HG03060 (cell line): ENCODE measurements at regions not wholly inside any gene's neighbourhood (a gene's known extent, or its start where the extent isn't known, plus 50 kb on each side); places are given as distances from the start of the nearest gene placed in this dataset.

Experiments used
- ATAC-seq: cut with Tn5 transposase; IDR thresholded peaks from one replicate; pipeline ENCODE4 v1.9.1; 2021; ENCODE audit warnings: low read depth, moderate number of reproducible peaks; ENCODE audit not compliant: unreplicated experiment

DNA sequence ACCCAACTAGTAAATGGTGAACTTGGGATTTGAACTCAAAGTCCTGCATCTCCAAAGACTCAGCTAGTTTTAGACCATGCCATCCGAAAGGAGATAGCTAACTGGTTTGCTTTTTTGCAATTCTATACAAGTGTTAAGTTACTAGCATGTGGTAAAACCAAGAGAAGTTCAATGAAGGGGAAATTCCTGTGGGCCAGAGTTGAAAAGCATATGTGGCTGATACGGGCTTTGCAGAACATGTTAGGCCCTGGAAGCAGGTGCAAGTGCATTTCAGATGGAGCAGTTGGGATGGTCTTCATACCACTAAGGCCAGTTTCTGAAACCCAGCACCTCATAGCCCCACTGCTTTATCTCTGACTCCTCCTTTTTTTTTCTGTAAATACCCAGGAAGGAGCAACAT lies 620.9 kb downstream of the PLPP3 start:
- no peak for ATAC-seq

DNA sequence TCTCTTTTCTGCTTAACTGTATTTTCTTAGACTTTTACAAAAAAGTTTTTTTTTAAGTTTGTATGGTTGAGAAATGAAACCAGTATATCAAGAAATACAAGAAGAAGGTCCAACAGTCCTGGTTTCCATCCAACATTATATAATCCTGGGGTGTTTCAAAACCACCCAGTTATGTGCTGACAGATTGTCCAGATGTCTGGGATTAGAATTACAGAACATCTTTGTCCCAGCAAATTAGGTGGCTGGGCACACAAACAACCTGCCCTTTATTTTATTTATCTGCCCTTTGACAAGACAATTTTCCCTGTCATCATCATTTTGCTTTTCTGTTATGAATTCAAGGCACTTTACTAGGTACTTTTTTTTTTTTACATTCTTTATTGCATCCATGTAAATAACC lies 622.1 kb downstream of the PLPP3 start:
- ATAC-seq = no peak

DNA sequence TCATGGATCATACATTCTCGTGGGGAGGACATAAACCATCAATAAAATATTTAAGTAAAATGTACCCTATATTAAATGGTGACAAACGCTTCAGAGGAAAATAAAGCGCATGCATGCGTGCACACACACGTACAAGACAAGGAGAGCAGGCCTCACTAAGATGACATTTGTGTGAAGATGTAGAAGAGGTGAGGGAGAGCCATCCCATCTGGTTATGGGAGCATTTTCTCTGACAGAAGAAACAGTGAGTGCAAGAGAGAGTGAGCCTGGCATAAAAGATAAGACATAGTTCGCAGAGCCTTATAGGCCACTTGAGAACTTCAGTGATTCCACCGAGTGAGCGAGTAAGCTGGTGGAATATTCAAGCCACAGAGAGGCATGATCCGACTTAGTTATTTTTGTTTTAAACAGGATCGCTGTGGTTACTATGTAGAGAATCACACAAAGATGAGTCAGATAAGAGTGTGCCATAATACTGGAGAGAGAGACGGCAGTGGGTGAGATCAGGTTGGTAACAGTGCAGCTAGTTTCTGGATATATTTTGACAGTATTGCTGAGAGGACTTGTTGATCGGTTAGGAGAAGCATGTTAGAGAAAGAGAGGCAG lies 624.2 kb downstream of the PLPP3 start:
- ATAC-seq = no peak

DNA sequence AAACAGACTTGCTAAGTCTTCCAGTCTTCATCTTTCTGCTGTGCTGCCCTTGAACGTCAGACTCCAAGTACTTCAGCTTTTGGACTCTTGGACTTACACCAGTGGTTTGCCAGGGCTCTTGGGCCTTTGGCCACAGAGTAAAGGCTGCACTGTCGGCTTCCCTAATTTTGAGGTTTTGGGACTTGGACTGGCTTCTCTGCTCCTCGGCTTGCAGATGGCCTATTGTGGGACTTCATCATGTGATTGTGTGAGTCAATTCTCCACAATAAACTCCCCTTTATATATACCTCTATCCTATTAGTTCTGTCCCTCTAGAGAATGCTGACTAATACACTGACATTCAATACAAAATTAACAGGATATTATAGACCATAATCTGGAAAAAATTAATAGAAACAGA lies 628.1 kb downstream of the PLPP3 start:
- no peak for ATAC-seq

DNA sequence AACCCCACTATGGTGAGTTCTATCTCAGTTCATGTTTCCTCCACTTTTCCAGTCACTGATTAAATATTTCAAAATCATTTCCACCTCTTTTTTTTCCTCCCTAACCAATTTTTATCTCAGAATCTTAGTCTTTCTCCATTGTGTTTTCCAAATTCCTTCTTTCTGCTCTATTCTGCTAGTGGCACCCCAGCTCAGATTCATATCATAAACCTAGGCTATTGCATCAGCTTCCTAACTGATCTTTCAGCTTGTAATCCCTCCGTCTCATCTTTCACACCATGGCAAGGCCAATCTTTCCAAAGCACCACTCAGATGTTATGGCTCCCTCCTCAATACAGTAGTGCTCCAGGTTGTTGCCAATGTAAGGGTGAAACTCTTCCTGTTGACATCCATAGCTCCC lies 631.9 kb downstream of the PLPP3 start:
- no peak for ATAC-seq

DNA sequence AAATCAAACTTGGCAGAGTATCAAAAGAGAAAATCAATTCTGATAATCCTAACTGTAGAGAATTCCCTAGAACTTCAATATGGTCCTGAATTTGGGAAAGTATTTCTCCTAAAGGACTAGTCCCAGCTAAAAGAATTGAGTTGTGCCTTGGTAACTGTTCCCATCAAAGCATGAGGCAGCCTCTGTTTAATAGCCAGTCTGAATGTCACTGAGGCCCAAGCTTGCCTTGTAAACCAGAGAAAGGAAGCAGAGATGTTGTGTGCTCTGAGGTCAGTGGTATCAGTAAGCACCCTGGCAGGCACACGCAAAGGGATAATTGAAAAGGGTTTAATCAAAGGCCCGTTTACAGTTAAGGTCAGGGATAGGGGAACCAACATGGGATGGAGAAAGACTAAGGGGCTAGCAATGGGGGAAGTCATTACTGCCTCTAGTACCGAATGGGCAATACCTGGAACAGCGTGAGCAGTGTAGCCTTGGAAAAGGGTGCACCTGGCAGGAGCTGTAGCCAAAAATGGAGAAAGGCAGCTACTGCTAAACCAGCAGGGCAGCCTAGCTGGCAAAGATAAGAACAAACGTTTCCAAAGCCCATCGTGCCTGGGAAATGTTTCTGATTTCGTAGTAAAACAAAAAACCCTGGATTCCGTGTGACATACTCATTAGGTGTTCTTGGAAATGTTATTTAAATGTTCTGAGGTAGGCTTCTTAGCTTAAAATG lies 635.5 kb downstream of the PLPP3 start:
- no peak for ATAC-seq

DNA sequence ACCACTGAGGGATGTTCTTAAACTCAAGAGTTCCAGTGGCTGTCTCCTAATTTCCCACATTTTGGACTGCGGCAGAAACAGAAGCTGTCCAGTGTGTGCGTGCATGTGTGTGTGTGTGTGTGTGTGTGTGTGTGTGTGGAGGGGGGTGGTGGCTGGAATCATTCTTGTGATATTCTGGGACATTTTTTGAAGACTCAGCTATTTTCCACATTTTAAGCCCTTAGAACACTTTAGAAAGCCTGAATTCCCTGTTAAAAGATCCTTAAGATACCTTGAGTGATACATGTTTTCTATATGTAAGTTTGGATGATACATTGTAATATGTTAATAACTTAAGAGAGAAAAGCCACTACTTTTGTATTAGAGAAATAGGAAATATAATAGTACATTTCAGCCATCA lies 636.4 kb downstream of the PLPP3 start:
- ATAC-seq = no peak

DNA sequence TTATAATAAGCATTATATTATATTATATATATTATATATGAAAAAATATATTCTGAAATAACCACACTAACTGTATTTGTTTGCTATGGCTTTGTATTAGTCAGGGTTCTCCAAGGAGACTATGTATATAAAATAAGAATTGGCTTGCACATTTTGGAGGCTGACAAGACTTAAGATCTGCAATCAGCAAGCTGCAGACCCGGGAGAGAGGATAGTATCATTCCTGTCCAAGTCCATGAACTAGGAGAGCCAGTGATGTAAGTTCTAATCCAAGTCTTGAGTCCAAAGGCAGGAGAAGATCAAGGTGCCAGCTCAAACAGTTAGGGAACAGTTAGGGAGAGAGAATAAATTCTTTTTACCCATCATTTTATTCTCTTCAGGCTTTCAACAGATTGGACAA lies 639.5 kb downstream of the PLPP3 start:
- ATAC-seq = no peak

DNA sequence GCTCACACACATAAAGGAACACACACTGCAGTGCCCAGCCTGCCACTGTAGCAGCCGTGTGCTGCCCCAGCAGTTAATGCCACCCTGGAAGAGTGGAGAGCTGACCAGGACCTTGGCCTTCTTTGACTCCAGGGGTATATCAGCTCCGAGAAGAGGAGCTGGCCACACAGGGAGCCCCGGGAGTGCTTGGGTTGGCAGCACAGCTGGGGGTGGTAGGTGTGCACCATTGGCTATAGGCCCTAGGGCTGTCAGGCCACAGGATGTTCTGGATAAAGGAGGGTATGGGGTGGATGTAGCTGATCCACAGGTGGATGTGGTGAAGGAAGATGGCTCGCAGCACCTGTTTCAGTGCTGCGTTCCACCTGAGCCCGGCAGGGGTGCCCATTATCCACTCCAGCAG lies 640.5 kb downstream of the PLPP3 start:
- no peak for ATAC-seq

DNA sequence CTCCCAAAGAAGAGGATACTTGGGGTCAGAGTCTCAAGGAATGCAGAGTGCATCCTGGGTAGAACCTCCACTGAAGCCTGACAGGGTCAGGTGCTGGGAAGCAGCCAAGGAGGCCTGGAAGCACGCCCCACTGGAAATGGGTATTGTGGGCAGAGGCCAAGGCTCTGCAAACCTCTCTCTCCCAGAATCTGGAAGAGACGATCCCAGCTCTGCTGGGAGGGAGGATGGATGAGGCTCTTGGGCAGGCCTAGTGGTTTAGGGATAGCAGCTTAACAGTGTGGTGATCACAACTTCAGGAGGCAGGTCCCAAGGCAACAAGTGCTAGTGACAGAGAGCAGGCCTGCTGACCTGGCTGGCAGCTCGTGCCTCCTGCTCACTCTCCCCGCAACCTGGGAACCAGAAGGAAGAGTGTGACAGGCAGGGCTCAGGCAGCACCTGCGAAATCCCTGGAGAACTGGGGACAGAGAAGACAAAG lies 641.0 kb downstream of the PLPP3 start:
- ATAC-seq = no peak

DNA sequence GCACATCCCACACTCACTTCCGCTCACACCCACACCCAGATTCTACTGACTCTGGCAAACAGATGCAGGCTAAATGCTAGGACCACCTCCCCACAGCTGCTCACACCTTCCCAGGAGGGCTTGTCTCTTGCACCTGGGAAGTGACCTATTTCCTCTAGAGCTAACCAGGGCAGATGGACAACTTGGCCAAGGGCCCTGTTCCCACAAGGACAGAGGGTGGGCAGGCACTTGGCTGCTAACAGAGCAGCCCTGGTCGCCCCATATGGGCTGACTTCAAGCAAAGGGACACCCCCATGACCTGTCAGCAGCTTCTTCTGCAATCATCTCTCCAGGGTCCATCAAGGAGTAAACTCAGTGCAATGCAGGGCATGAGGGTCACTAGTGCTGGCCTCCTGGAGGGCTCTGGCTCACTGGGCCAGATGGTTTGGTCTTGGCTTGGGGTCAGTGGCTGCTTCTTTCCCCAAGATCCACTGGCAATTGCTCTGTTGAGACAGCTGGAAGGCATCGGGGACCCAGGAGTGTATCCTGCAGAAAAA lies 641.5 kb downstream of the PLPP3 start:
- ATAC-seq = no peak

DNA sequence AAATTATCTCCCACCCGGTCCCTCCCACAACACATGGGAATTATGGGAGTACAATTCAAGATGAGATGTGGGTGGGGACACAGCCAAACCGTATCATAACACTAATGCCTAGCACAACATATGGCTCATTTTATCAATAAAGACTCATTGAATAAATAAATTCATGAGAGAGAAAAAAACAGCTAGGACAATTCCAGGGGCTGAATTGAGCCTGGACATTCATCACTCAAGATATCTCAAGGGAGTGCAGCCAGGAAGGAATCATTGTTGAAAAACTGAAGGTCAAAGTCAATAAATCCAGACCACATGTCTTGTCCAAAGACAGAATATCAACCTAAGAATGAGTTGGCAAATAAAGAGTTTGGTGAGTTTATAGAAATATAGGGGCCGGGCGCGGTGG lies 644.1 kb downstream of the PLPP3 start:
- no peak for ATAC-seq

DNA sequence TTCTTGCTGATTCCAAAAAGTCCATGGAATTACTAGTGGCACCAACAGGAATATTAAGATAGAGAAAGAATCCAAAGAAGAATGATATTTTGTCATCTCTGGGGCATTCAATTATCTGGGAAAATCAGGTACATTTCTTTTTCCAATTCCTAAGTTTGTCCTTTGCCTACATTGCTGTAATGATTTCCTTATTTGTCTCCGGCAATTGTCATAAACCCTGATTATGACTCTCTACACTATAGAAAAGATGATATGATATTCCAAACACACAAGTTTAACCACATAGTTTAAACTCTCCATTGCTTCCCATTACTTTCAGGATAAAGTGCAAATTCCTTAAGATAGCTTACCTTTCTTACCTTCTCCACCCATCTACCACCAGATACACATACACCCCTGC lies 647.0 kb downstream of the PLPP3 start:
- no peak for ATAC-seq

DNA sequence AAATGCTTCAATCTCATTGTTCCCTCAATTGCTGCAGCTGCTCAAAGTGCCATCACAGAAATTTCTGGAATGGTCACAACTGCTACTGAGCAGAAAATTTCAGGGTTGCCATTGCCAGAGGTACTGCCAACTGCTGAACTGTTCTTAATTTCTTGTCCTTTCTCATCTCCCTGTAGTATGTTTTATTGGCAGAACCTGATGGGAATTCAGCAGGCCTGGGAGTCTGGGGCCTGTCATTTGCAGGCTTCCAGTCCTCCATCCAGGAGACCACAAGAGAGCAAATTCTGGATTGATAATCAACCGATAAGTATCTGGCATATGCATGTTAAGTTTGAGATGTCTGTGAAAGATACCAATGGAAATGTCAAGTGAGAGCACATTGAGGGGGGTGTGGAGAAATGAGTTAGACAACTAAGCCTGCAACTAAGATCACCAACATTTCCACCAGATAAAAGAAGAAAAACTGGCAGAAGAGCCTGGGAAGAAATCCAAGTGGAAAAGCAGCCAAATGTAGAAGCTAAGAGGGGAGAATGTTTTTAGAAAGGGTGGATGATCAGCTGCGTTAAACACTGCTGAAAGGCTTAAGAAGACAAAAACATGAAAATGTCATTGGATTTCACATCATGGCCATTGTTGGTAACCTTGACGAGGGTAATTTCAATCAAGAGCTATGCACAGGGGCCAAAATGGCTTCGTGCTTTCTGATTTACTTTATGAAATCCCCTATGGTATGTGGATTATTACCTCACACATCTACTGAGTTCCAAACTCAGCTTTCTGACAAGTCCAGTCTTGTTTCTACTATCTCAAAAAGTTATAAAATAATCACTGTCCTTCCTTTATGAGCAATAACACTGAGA lies 648.1 kb downstream of the PLPP3 start:
- ATAC-seq = no peak

DNA sequence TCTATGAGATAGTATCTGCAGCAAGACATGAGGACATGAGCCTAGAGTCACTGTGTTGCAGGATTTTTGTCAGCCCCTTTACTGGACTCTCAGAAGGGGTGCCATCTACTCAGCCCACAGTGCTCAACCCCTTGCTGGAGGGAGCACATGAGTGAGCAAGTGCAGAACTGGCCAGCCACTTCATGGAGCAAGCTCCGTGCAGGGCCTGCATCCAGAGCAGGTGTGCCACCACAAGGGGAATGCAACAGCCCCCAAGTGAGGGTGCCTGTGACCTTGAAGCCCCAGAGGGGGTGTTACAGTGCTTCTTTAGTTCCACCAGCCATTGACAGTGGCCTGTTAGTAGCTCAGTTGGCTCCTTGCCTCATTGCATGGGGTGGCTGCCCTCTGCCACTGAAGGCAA lies 649.7 kb downstream of the PLPP3 start:
- ATAC-seq = no peak

DNA sequence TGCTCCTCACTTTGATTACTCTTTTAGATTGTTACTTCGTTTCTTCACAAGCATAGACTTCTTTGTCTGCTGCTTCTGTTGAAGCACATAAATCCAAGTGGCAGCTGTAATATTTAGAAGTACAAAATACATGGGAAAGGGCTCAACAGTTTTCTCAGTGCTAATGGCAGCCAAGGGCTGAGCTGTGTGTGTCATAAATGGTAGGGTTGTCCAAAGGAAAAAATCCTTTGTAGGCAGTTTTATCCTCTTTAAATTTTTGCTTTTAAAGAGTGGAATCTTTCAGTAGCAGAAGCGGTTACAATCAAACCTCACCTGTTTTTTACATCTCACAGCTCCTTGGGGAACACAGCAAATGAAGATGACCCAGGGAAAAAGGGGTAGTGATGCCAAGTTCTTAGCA lies 650.8 kb downstream of the PLPP3 start:
- no peak for ATAC-seq

DNA sequence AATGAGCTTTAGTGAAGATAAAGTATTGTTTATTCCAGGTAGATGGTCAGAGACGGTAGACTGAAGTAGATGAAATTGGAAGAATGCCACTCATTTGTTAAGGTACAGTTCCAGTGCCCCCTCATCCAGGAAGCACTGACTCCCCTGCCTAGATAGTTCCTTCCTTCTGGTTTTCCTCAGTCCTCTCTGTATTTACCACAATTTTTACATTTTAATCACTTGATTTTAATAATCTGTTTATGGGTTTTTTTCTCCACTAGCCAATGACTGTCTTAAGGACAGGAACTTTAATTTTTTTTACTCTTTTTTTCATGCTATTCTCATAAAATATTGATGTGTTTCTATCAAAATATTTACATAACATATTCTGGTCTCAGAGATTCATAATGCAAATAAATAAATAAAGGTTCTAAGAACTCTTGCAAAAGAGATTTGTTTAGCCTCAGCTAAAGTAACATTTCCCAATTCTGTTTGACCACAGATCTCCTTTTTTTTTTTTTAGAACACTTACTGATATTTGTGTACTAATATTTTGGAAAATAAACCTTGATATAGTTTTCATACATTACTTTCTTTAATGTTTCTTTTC lies 651.6 kb downstream of the PLPP3 start:
- ATAC-seq = no peak

DNA sequence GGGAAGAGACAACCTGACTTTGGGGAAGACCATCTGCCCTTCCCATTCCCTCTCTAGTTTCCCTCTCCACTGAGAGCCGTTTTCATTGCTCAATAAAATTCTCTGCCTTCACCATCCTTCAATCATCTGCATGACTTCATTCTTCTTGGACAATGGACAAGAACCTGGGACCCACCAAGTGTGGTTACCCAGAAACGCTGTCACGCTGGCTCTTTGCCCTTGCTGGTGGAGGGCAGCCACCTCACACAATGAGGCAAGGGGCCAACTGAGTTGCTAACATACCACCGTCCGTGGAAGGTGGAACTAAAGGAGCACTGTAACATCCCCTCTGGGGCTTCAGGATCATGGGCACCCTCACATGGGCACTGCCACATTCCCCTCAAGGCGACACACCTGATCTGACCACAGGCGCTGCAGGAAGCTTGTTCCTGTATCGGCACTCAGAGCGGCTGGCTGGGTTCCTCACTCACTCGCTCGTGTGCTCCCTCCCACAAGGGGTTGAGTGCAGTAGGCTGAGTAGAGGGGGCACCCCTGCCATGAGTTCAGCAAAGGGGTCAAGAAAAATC lies 652.4 kb downstream of the PLPP3 start:
- no peak for ATAC-seq

DNA sequence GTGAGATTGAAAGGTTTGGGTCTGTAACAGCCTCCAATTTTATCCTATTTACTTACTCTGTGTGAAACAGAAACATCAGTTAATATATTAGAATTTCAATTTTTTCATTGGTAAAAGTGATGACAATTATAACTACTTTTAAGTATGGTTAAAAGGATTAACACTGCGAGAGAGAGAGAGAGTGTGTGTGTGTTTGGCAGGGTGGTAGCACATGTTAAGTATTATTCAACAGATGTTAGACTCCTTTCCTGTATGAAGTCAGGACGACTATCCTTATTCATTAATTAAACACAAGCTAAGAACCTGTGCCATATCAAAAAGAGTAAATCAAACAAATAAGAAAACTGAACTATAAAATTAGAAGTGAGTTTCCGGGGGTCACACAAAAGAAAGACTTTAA lies 662.5 kb downstream of the PLPP3 start:
- no peak for ATAC-seq

DNA sequence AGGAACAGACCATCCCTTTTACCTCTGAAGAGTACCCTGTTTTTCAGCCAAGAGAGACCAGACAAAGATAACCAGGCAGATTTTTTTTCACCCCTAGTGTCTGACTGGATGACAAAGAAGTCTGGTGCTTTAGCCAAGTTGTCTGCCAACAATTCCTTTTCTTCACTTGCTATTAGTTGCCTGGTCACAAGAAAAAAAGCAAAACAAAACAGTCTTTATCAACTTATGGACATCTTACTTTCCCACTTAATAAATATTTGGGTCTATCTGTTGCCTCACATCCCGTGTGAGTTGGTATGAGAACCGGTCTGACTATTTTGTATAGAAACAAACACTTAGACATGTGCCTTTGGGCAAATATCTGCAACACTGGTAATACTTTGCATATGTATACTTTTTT lies 662.9 kb downstream of the PLPP3 start:
- no peak for ATAC-seq

DNA sequence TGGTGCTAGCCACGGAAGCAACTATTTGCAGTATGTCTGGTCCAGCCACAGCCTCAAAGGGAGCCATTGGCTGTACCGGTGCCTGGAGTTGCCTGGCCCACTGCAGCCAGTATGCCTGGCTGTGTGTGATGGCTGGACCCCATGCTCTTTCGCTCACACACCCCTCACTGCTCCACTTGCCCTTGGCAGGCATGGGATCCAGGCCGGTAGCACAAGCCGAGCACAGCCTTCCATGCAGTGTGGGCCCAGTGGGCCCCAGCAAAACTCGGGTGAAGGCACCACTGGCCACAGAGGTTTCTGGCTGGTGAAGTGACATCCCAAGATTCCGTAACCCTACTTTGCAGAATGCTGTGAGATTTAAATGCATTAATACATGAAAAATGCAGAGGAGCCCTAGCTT lies 665.8 kb downstream of the PLPP3 start:
- no peak for ATAC-seq
